HUES48 (cell line): ENCODE measurements at regions not wholly inside any gene's neighbourhood (a gene's known extent, or its start where the extent isn't known, plus 50 kb on each side); places are given as distances from the start of the nearest gene placed in this dataset.

Experiments
- H3K27ac ChIP-seq: one replicate; pipeline ENCODE4 v1.7.0; 2013; ENCODE audit warnings: low read depth, low read length, inconsistent platforms
- H3K27me3 ChIP-seq: 2 replicates; pipeline ENCODE4 v1.6.1; 2013; ENCODE audit warnings: mild to moderate bottlenecking, low read length; ENCODE audit not compliant: control insufficient read depth, insufficient read depth
- H3K36me3 ChIP-seq: 2 replicates; pipeline ENCODE4 v1.6.1; 2013; ENCODE audit warnings: low read length; ENCODE audit not compliant: control insufficient read depth, insufficient read depth
- H3K4me1 ChIP-seq: 2 replicates; pipeline ENCODE4 v1.6.1; 2013; ENCODE audit warnings: mild to moderate bottlenecking, low read length; ENCODE audit not compliant: control insufficient read depth, insufficient read depth
- H3K4me3 ChIP-seq: 2 replicates; pipeline ENCODE4 v1.5.1; 2013; ENCODE audit warnings: mild to moderate bottlenecking, low read depth, low read length
- H3K9ac ChIP-seq: 2 replicates; pipeline ENCODE4 v1.6.1; 2013; ENCODE audit warnings: mild to moderate bottlenecking, low read depth, low read length, moderate library complexity
- H3K9me3 ChIP-seq: 2 replicates; pipeline ENCODE4 v1.6.1; 2013; ENCODE audit warnings: low read length; ENCODE audit not compliant: control insufficient read depth, insufficient read depth

- no peaks in the 10 kb centered on the region for H3K4me1 ChIP-seq
- no peak overlapping the region for H3K27ac ChIP-seq
- H3K27me3 ChIP-seq, result no peaks in the 10 kb centered on the region
- no peak overlapping the region for H3K9ac ChIP-seq
- no peaks in the 10 kb centered on the region for H3K36me3 ChIP-seq
- H3K9me3 ChIP-seq, result no peaks in the 10 kb centered on the region
- no peak overlapping the region for H3K4me3 ChIP-seq
These were observed 616.4 kb upstream of the ARID1B start for GRCh38 chr6:156160795-156161165.

GRCh38 chr6:156160007-156160794 is 617.0 kb upstream of the ARID1B start:
- Histone ChIP-seq H3K36me3 (no peaks in the 10 kb centered on the region), H3K9ac (no peak overlapping the region), H3K4me1 (no peaks in the 10 kb centered on the region), H3K9me3 (no peaks in the 10 kb centered on the region), H3K4me3 (no peak overlapping the region), H3K27ac (no peak overlapping the region), H3K27me3 (no peaks in the 10 kb centered on the region)

GRCh38 chr6:156154896-156155295 is 622.3 kb upstream of the ARID1B start:
- Histone ChIP-seq H3K9ac (no peak overlapping the region), H3K4me3 (no peak overlapping the region), H3K9me3 (no peaks in the 10 kb centered on the region), H3K4me1 (no peaks in the 10 kb centered on the region), H3K27me3 (no peaks in the 10 kb centered on the region), H3K36me3 (no peaks in the 10 kb centered on the region), H3K27ac (no peak overlapping the region)

GRCh38 chr6:156150391-156150790 is 626.8 kb upstream of the ARID1B start:
- H3K27me3 ChIP-seq, result no peaks in the 10 kb centered on the region
- no peaks in the 10 kb centered on the region for H3K4me1 ChIP-seq
- no peak overlapping the region for H3K4me3 ChIP-seq
- no peaks in the 10 kb centered on the region for H3K36me3 ChIP-seq
- H3K27ac ChIP-seq, result no peak overlapping the region
- no peak overlapping the region for H3K9ac ChIP-seq
- no peaks in the 10 kb centered on the region for H3K9me3 ChIP-seq

- no peak overlapping the region for H3K9ac ChIP-seq
- no peaks in the 10 kb centered on the region; the same call in 1 of the 2 replicates for H3K9me3 ChIP-seq
- H3K27ac ChIP-seq, result no peak overlapping the region
- H3K27me3 ChIP-seq, result no peaks in the 10 kb centered on the region
- no peaks in the 10 kb centered on the region for H3K4me1 ChIP-seq
- no peaks in the 10 kb centered on the region for H3K36me3 ChIP-seq
- no peak overlapping the region for H3K4me3 ChIP-seq
These were observed 630.3 kb upstream of the ARID1B start for GRCh38 chr6:156146891-156147290.

GRCh38 chr6:156131221-156131903 is 645.8 kb upstream of the ARID1B start:
- Histone ChIP-seq H3K27me3 (no peaks in the 10 kb centered on the region), H3K9me3 (peaks cover 3% of the 10 kb centered on the region; the same call in 1 of the 2 replicates), H3K27ac (no peak overlapping the region), H3K4me1 (no peaks in the 10 kb centered on the region), H3K9ac (no peak overlapping the region), H3K36me3 (no peaks in the 10 kb centered on the region), H3K4me3 (no peak overlapping the region)

- H3K4me3 ChIP-seq, result no peak overlapping the region
- no peaks in the 10 kb centered on the region for H3K9me3 ChIP-seq
- H3K36me3 ChIP-seq, result no peaks in the 10 kb centered on the region
- no peaks in the 10 kb centered on the region for H3K27me3 ChIP-seq
- no peak overlapping the region for H3K9ac ChIP-seq
- no peak overlapping the region for H3K27ac ChIP-seq
- no peaks in the 10 kb centered on the region for H3K4me1 ChIP-seq
These were observed 650.6 kb upstream of the ARID1B start for GRCh38 chr6:156126535-156126934.

GRCh38 chr6:156125844-156126243 is 651.3 kb upstream of the ARID1B start:
- H3K9ac ChIP-seq, result no peak overlapping the region

GRCh38 chr6:156123731-156124130 is 653.4 kb upstream of the ARID1B start:
- H3K9me3 ChIP-seq, result no peaks in the 10 kb centered on the region
- H3K36me3 ChIP-seq, result no peaks in the 10 kb centered on the region
- no peaks in the 10 kb centered on the region for H3K4me1 ChIP-seq
- no peaks in the 10 kb centered on the region for H3K27me3 ChIP-seq
- no peak overlapping the region for H3K9ac ChIP-seq
- H3K27ac ChIP-seq, result no peak overlapping the region
- no peak overlapping the region for H3K4me3 ChIP-seq

More at GRCh38 chr6:156125844-156126243, 651.3 kb upstream of the ARID1B start:
- H3K4me3 ChIP-seq, result no peak overlapping the region
- H3K4me1 ChIP-seq, result no peaks in the 10 kb centered on the region
- H3K9me3 ChIP-seq, result no peaks in the 10 kb centered on the region
- H3K27ac ChIP-seq, result no peak overlapping the region
- H3K27me3 ChIP-seq, result no peaks in the 10 kb centered on the region
- H3K36me3 ChIP-seq, result no peaks in the 10 kb centered on the region

- H3K4me3 ChIP-seq, result no peak overlapping the region
- no peak overlapping the region for H3K9ac ChIP-seq
- no peaks in the 10 kb centered on the region for H3K9me3 ChIP-seq
- no peak overlapping the region for H3K27ac ChIP-seq
- H3K4me1 ChIP-seq, result no peaks in the 10 kb centered on the region
- no peaks in the 10 kb centered on the region for H3K27me3 ChIP-seq
- H3K36me3 ChIP-seq, result no peaks in the 10 kb centered on the region
These were observed 655.2 kb upstream of the ARID1B start for GRCh38 chr6:156121973-156122372.

- Histone ChIP-seq H3K9me3 (no peaks in the 10 kb centered on the region), H3K27me3 (no peaks in the 10 kb centered on the region), H3K27ac (no peak overlapping the region), H3K4me3 (no peak overlapping the region), H3K9ac (no peak overlapping the region), H3K36me3 (no peaks in the 10 kb centered on the region), H3K4me1 (no peaks in the 10 kb centered on the region)
These were observed 658.9 kb upstream of the NOX3 start for GRCh38 chr6:156114541-156114940.
